Urinary bladder (tissue), 3 donors: ENCODE measurements at regions not wholly inside any gene's neighbourhood (a gene's known extent, or its start where the extent isn't known, plus 50 kb on each side); places are given as distances from the start of the nearest gene placed in this dataset.
"Not testable (repeated sequence)": the region's sequence is repeated elsewhere in the genome, so short reads cannot be mapped to it uniquely, and the experiment has no call there.

Experiments used
- DNase-seq: peaks from one replicate; pipeline ENCODE4 v3.0.0-alpha.2; 2015; ENCODE audit errors: extremely low spot score
- H3K27ac ChIP-seq: one replicate; pipeline ENCODE4 v1.5.1; 2013; ENCODE audit warnings: low read depth, mild to moderate bottlenecking, moderate library complexity
- H3K36me3 ChIP-seq: one replicate; pipeline ENCODE4 v1.6.1; 2013; ENCODE audit warnings: mild to moderate bottlenecking, moderate library complexity; ENCODE audit not compliant: insufficient read depth
- H3K4me1 ChIP-seq: one replicate; pipeline ENCODE4 v1.6.1; 2013; ENCODE audit warnings: mild to moderate bottlenecking, moderate library complexity; ENCODE audit not compliant: insufficient read depth
- H3K4me3 ChIP-seq: one replicate; pipeline ENCODE4 v1.5.1; 2013; ENCODE audit warnings: low read depth, low read length
- WGBS: extraction: QIAGEN DNeasy Blood & Tissue Kit; methylation state at CpG from one replicate; pipeline ENCODE4 v1.1.7; 2013; 5-methylcytosine and 5-hydroxymethylcytosine counted together
- donor health status: healthy with polysubstance abuse.
- donor health status: healthy.

- no peak for DNase-seq
- no peaks in the 10 kb centered on the region for H3K4me1 ChIP-seq
- H3K27ac ChIP-seq, result no peak overlapping the region
- H3K4me3 ChIP-seq, result no peak overlapping the region
- 92% methylated on average over 2 of the region's 2 CpGs for WGBS
- no peaks in the 10 kb centered on the region for H3K36me3 ChIP-seq
Measured at GRCh38 chr5:103772248-103772647, 209.7 kb upstream of the NUDT12 start.

- H3K4me3 ChIP-seq, result no peak overlapping the region
- no peak for DNase-seq
- WGBS, result 87% methylated on average over 10 of the region's 10 CpGs
- H3K36me3 ChIP-seq, result no peaks in the 10 kb centered on the region
- no peaks in the 10 kb centered on the region for H3K4me1 ChIP-seq
- no peak overlapping the region for H3K27ac ChIP-seq
Measured at GRCh38 chr5:103764403-103764802, 201.8 kb upstream of the NUDT12 start.

GRCh38 chr5:103758996-103759395 lies 196.4 kb upstream of the NUDT12 start:
- Histone ChIP-seq H3K4me3 (no peak overlapping the region), H3K27ac (no peak overlapping the region), H3K4me1 (no peaks in the 10 kb centered on the region), H3K36me3 (no peaks in the 10 kb centered on the region)
- DNase-seq, result no peak
- WGBS, result 81% methylated on average over 2 of the region's 2 CpGs

- Histone ChIP-seq H3K4me1 (no peaks in the 10 kb centered on the region), H3K27ac (no peak overlapping the region), H3K36me3 (no peaks in the 10 kb centered on the region), H3K4me3 (no peak overlapping the region)
- no peak for DNase-seq
Measured at GRCh38 chr5:103755974-103756373, 193.4 kb upstream of the NUDT12 start.

- no peak overlapping the region for H3K4me3 ChIP-seq
- H3K36me3 ChIP-seq, result no peaks in the 10 kb centered on the region
- no peaks in the 10 kb centered on the region for H3K4me1 ChIP-seq
- 88% methylated on average over 2 of the region's 2 CpGs for WGBS
- H3K27ac ChIP-seq, result no peak overlapping the region
- DNase-seq, result no peak
Measured at GRCh38 chr5:103745353-103746065, 182.9 kb upstream of the NUDT12 start.

- no peaks in the 10 kb centered on the region for H3K36me3 ChIP-seq
- DNase-seq, result no peak
- no peaks in the 10 kb centered on the region for H3K4me1 ChIP-seq
- WGBS, result 36% methylated on average over 4 of the region's 4 CpGs
- H3K27ac ChIP-seq, result no peak overlapping the region
- no peak overlapping the region for H3K4me3 ChIP-seq
Measured at GRCh38 chr5:103744159-103744558, 181.6 kb upstream of the NUDT12 start.

GRCh38 chr5:103743421-103743820 lies 180.8 kb upstream of the NUDT12 start:
- H3K36me3 ChIP-seq, result no peaks in the 10 kb centered on the region
- no peak overlapping the region for H3K4me3 ChIP-seq
- WGBS, result 24% methylated on average over 2 of the region's 2 CpGs
- no peaks in the 10 kb centered on the region for H3K4me1 ChIP-seq
- no peak for DNase-seq
- H3K27ac ChIP-seq, result no peak overlapping the region

GRCh38 chr5:103741984-103742383 lies 179.4 kb upstream of the NUDT12 start:
- 16% methylated on average over 1 of the region's 1 CpG for WGBS
- no peak overlapping the region for H3K27ac ChIP-seq
- H3K36me3 ChIP-seq, result no peaks in the 10 kb centered on the region
- H3K4me1 ChIP-seq, result no peaks in the 10 kb centered on the region
- no peak for DNase-seq
- H3K4me3 ChIP-seq, result no peak overlapping the region

GRCh38 chr5:103736343-103736742 lies 173.8 kb upstream of the NUDT12 start:
- H3K27ac ChIP-seq, H3K4me1 ChIP-seq, H3K4me3 ChIP-seq, H3K36me3 ChIP-seq, DNase-seq: not testable (repeated sequence)
- 84% methylated on average over 8 of the region's 8 CpGs for WGBS

GRCh38 chr5:103724271-103724670 lies 161.7 kb upstream of the NUDT12 start:
- no peak for DNase-seq
- Histone ChIP-seq H3K27ac (no peak overlapping the region), H3K4me1 (no peaks in the 10 kb centered on the region), H3K4me3 (no peak overlapping the region), H3K36me3 (no peaks in the 10 kb centered on the region)

- no peak overlapping the region for H3K27ac ChIP-seq
- no peaks in the 10 kb centered on the region for H3K36me3 ChIP-seq
- no peak overlapping the region for H3K4me3 ChIP-seq
- WGBS, result 81% methylated on average over 3 of the region's 3 CpGs
- H3K4me1 ChIP-seq, result no peaks in the 10 kb centered on the region
- DNase-seq, result no peak
Measured at GRCh38 chr5:103721183-103721582, 158.6 kb upstream of the NUDT12 start.

- WGBS, result 77% methylated on average over 1 of the region's 1 CpG
- no peak overlapping the region for H3K27ac ChIP-seq
- H3K36me3 ChIP-seq, result no peaks in the 10 kb centered on the region
- H3K4me1 ChIP-seq, result no peaks in the 10 kb centered on the region
- H3K4me3 ChIP-seq, result no peak overlapping the region
- DNase-seq, result no peak
Measured at GRCh38 chr5:103718108-103718507, 155.5 kb upstream of the NUDT12 start.

GRCh38 chr5:103708601-103709000 lies 146.0 kb upstream of the NUDT12 start:
- DNase-seq, result no peak
- Histone ChIP-seq H3K4me1 (no peaks in the 10 kb centered on the region), H3K4me3 (no peak overlapping the region), H3K36me3 (no peaks in the 10 kb centered on the region), H3K27ac (no peak overlapping the region)

GRCh38 chr5:103706939-103707682 lies 144.5 kb upstream of the NUDT12 start:
- Histone ChIP-seq H3K4me3 (no peak overlapping the region), H3K27ac (no peak overlapping the region), H3K4me1 (no peaks in the 10 kb centered on the region), H3K36me3 (no peaks in the 10 kb centered on the region)
- WGBS, result 44% methylated on average over 4 of the region's 4 CpGs
- no peak for DNase-seq
